Glomerular visceral epithelial cell (primary cell): ENCODE measurements at regions not wholly inside any gene's neighbourhood (a gene's known extent, or its start where the extent isn't known, plus 50 kb on each side); places are given as distances from the start of the nearest gene placed in this dataset.
"Not testable (repeated sequence)": the region's sequence is repeated elsewhere in the genome, so short reads cannot be mapped to it uniquely, and the experiment has no call there.

ENCODE experiments used
- DNase-seq: peaks from one replicate; pipeline ENCODE4 v3.0.0-alpha.2; 2016; ENCODE audit errors: extremely low spot score

GRCh38 chr4:181835348-181835747, 407.9 kb upstream of the TENM3 start:
- DNase-seq = peak; percentile 8

- DNase-seq = no peak
Measured at GRCh38 chr4:181838253-181838652, 404.9 kb upstream of the TENM3 start.

GRCh38 chr4:181843797-181844196, 399.4 kb upstream of the TENM3 start:
- DNase-seq = not testable (repeated sequence)

GRCh38 chr4:181845617-181846016, 397.6 kb upstream of the TENM3 start:
- DNase-seq = no peak

GRCh38 chr4:181846934-181847333, 396.3 kb upstream of the TENM3 start:
- no peak for DNase-seq

GRCh38 chr4:181848357-181848756, 394.8 kb upstream of the TENM3 start:
- no peak for DNase-seq

- DNase-seq = no peak
Measured at GRCh38 chr4:181849472-181849871, 393.7 kb upstream of the TENM3 start.

GRCh38 chr4:181853881-181854511, 389.2 kb upstream of the TENM3 start:
- DNase-seq = no peak

- no peak for DNase-seq
Measured at GRCh38 chr4:181855307-181855706, 387.9 kb upstream of the TENM3 start.

GRCh38 chr4:181857471-181857870, 385.7 kb upstream of the TENM3 start:
- DNase-seq = not testable (repeated sequence)

GRCh38 chr4:181858741-181859140, 384.5 kb upstream of the TENM3 start:
- DNase-seq = no peak

GRCh38 chr4:181859439-181859838, 383.8 kb upstream of the TENM3 start:
- no peak for DNase-seq

GRCh38 chr4:181860157-181860556, 383.0 kb upstream of the TENM3 start:
- no peak for DNase-seq

- no peak for DNase-seq
Measured at GRCh38 chr4:181860668-181861067, 382.5 kb upstream of the TENM3 start.

- no peak for DNase-seq
Measured at GRCh38 chr4:181863856-181864255, 379.3 kb upstream of the TENM3 start.

GRCh38 chr4:181870326-181870725, 372.9 kb upstream of the TENM3 start:
- DNase-seq = no peak

GRCh38 chr4:181874602-181875001, 368.6 kb upstream of the TENM3 start:
- no peak for DNase-seq

- DNase-seq = peak; percentile 79
Measured at GRCh38 chr4:181877329-181877848, 365.8 kb upstream of the TENM3 start.

GRCh38 chr4:181890031-181890430, 353.2 kb upstream of the TENM3 start:
- DNase-seq = no peak

GRCh38 chr4:181890911-181891310, 352.3 kb upstream of the TENM3 start:
- DNase-seq = no peak

- DNase-seq = no peak
Measured at GRCh38 chr4:181896614-181897013, 346.6 kb upstream of the TENM3 start.

- no peak for DNase-seq
Measured at GRCh38 chr4:181897935-181898334, 345.3 kb upstream of the TENM3 start.

GRCh38 chr4:181902404-181902803, 340.8 kb upstream of the TENM3 start:
- DNase-seq = not testable (repeated sequence)

GRCh38 chr4:181905708-181906107, 337.5 kb upstream of the TENM3 start:
- no peak for DNase-seq
